ENCODE measurements at regions not wholly inside any gene's neighbourhood (a gene's known extent, or its start where the extent isn't known, plus 50 kb on each side); places are given as distances from the start of the nearest gene placed in this dataset.
"Not testable (repeated sequence)": the region's sequence is repeated elsewhere in the genome, so short reads cannot be mapped to it uniquely, and the experiment has no call there.

DNA sequence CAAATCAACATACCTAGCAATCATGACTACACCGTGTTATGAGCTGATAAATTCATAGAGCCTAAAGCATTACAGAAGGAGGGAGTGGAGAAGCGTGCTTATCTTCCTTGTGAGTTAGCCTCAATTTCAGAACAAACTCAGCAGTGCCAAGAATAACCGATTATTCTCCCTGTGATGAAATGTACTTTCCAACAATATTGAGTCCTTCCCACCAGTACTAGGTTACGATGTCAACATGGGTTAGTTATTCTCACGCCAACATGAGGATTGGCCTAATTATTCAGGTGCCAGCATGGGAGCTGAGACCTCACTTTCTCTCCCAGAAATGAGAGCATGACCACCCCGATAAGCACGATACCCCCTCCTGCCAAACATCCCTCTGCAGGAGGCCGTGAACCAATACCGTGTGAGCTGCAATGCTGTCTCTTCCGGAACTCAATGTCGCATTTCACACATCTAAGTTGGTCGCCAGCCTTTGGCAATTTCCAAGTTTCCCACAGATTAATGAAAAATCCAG is 193.7 kb downstream of the ENC1 start:
- no peaks in the 10 kb centered on the region for H3K4me1 ChIP-seq
- no peak overlapping the region for H3K27ac ChIP-seq
- no peak overlapping the region for H3K4me3 ChIP-seq
- intact Hi-C loops (cut with DNase I; ENCODE audit: low total_unique reads), result no loop called here
- H3K27me3 ChIP-seq, result no peaks in the 10 kb centered on the region
- DNase-seq, result peak in 1 of 2 donors; percentile 26
- H3K36me3 ChIP-seq, result no peaks in the 10 kb centered on the region
- H3K9me3 ChIP-seq, result no peaks in the 10 kb centered on the region
- no peak for TF ChIP-seq POLR2A (IDR thresholded peaks at IDR 0.05)
- TF ChIP-seq, protein P1, sequence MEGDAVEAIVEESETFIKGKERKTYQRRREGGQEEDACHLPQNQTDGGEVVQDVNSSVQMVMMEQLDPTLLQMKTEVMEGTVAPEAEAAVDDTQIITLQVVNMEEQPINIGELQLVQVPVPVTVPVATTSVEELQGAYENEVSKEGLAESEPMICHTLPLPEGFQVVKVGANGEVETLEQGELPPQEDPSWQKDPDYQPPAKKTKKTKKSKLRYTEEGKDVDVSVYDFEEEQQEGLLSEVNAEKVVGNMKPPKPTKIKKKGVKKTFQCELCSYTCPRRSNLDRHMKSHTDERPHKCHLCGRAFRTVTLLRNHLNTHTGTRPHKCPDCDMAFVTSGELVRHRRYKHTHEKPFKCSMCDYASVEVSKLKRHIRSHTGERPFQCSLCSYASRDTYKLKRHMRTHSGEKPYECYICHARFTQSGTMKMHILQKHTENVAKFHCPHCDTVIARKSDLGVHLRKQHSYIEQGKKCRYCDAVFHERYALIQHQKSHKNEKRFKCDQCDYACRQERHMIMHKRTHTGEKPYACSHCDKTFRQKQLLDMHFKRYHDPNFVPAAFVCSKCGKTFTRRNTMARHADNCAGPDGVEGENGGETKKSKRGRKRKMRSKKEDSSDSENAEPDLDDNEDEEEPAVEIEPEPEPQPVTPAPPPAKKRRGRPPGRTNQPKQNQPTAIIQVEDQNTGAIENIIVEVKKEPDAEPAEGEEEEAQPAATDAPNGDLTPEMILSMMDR (IDR thresholded peaks at IDR 0.05), result no peak

DNA sequence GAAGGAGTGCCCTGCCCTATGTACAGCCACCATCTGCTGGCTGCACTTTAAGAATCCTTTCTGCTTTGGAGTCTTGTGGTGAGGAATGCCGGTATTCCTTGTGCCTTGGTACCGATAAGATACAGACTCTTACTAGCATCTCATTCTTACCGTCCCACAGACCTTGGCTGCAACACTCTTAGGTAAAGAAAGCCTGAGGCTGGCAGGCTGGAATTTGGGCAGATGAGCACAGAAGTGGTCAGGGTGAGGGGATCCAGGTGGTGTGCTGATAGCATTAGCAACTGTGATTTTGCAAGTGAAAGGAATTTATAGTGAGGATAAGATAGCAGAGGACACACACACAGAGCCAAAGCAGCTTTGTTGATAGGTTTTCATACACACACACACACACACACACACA is 198.1 kb downstream of the ENC1 start:
- no peaks in the 10 kb centered on the region for H3K4me1 ChIP-seq
- H3K4me3 ChIP-seq, result no peak overlapping the region
- TF ChIP-seq POLR2A (IDR thresholded peaks at IDR 0.05), result no peak
- TF ChIP-seq, protein P1 (IDR thresholded peaks at IDR 0.05), result no peak
- no peaks in the 10 kb centered on the region for H3K36me3 ChIP-seq
- DNase-seq, result no peak
- no peak overlapping the region for H3K27ac ChIP-seq
- no peaks in the 10 kb centered on the region for H3K9me3 ChIP-seq
- intact Hi-C loops (cut with DNase I; ENCODE audit: low total_unique reads), result no loop called here
- H3K27me3 ChIP-seq, result no peaks in the 10 kb centered on the region

DNA sequence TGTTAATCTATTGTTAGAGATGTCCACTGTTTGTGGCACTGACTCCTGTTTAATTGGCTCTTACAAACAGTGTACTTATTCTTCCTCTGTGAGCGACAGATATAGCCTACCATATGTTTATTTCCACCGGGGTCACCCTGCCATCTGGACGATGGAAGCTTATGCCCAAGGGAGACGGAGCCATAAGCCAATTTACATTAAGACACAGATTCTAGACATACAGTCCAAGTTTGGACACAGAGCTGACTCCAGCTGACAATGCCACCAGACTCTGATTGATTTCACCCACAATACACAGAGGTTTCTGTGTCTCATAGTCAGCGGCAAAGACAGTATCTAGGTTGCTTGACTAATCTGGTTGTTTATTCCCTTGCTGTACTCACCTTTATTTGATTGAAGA is 198.9 kb downstream of the ENC1 start:
- H3K27me3 ChIP-seq, result no peaks in the 10 kb centered on the region
- no peak for TF ChIP-seq POLR2A (IDR thresholded peaks at IDR 0.05)
- TF ChIP-seq, protein P1 (IDR thresholded peaks at IDR 0.05), result no peak
- no peak overlapping the region for H3K27ac ChIP-seq
- intact Hi-C loops (cut with DNase I; ENCODE audit: low total_unique reads), result no loop called here
- no peak overlapping the region for H3K4me3 ChIP-seq
- no peaks in the 10 kb centered on the region for H3K4me1 ChIP-seq
- no peaks in the 10 kb centered on the region for H3K9me3 ChIP-seq
- no peaks in the 10 kb centered on the region for H3K36me3 ChIP-seq
- DNase-seq, result no peak

DNA sequence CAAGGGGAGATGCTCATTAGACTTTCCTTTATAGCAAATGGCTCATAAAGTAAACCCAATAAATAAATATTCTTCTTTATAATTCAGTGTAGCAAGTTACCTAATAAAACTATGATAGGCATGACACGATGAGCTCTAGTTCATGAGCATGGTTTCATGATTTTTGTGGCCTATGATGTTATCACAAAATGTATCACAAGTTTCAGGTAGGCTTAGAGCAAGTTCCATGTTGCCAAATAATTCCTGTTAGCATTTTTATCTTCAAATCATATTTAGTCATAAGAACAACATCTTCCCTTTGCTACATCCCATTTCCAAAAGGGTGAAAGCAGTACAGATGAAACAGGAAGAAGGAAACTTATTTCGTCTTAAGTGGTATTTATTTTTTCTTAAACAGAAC is 200.2 kb downstream of the ENC1 start:
- DNase-seq, result no peak
- H3K27me3 ChIP-seq, result no peaks in the 10 kb centered on the region
- no peaks in the 10 kb centered on the region for H3K36me3 ChIP-seq
- H3K4me1 ChIP-seq, result no peaks in the 10 kb centered on the region
- no peak overlapping the region for H3K4me3 ChIP-seq
- TF ChIP-seq, protein P1 (IDR thresholded peaks at IDR 0.05), result no peak
- TF ChIP-seq POLR2A (IDR thresholded peaks at IDR 0.05), result no peak
- H3K27ac ChIP-seq, result no peak overlapping the region
- no peaks in the 10 kb centered on the region for H3K9me3 ChIP-seq
- intact Hi-C loops (cut with DNase I; ENCODE audit: low total_unique reads), result no loop called here

DNA sequence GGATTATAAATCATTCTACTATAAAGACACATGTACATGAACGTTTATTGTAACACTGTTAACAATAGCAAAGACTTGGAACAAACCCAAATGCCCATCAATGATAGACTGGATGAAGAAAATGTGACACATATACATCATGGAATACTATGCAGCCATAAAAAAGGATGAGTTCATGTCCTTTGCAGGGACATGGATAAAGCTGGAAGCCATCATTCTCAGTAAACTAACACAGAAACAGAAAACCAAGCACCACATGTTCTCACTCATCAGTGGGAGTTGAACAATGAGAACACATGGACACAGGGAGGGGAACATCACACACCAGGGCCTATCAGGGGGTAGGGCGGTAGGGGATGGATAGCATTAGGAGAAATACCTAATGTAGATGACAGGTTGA is 202.7 kb downstream of the ENC1 start:
- H3K36me3 ChIP-seq; H3K27me3 ChIP-seq; H3K27ac ChIP-seq; intact Hi-C loops (cut with DNase I; ENCODE audit: low total_unique reads); H3K4me1 ChIP-seq; H3K9me3 ChIP-seq; H3K4me3 ChIP-seq; DNase-seq: not testable (repeated sequence)

All from uterus (tissue), 3 donors.